Osteoblast (primary cell): ENCODE measurements at regions not wholly inside any gene's neighbourhood (a gene's known extent, or its start where the extent isn't known, plus 50 kb on each side); places are given as distances from the start of the nearest gene placed in this dataset.

Experiments used
- DNase-seq: peaks from one replicate; pipeline ENCODE4 v3.0.0; 2011; ENCODE audit warnings: low spot score, mixed read lengths; ENCODE audit not compliant: insufficient read length; ENCODE audit errors: missing footprints
- H2AFZ ChIP-seq: 2 replicates; pipeline ENCODE4 v1.6.0; 2011; ENCODE audit warnings: mild to moderate bottlenecking, low read length
- H3K27ac ChIP-seq: 2 replicates; pipeline ENCODE4 v1.5.1; 2011; ENCODE audit warnings: mild to moderate bottlenecking, low read depth, low read length, moderate library complexity
- H3K27me3 ChIP-seq: 2 replicates; pipeline ENCODE4 v1.6.0; 2012; ENCODE audit warnings: mild to moderate bottlenecking, control low read depth, inconsistent platforms, low read length, moderate library complexity; ENCODE audit not compliant: insufficient read depth
- H3K36me3 ChIP-seq: 2 replicates; pipeline ENCODE4 v1.5.1; 2011; ENCODE audit warnings: mild to moderate bottlenecking, low read length, control low read depth, moderate library complexity; ENCODE audit not compliant: insufficient read depth
- H3K4me1 ChIP-seq: 2 replicates; pipeline ENCODE4 v1.5.1; 2011; ENCODE audit warnings: mild to moderate bottlenecking, low read length, control low read depth, moderate library complexity; ENCODE audit not compliant: insufficient read depth
- H3K4me2 ChIP-seq: 2 replicates; pipeline ENCODE4 v1.6.0; 2011; ENCODE audit warnings: mild to moderate bottlenecking, low read length; ENCODE audit not compliant: insufficient read depth
- H3K4me3 ChIP-seq: fragments of 200-600 bp; sonication (generic); 3 replicates; pipeline ENCODE4 v1.5.1; 2012; ENCODE audit warnings: mild to moderate bottlenecking, low read length, inconsistent platforms; ENCODE audit not compliant: insufficient read depth
- H3K79me2 ChIP-seq: 2 replicates; pipeline ENCODE4 v1.6.0; 2012; ENCODE audit warnings: mild to moderate bottlenecking, low read length, control low read depth, inconsistent platforms; ENCODE audit not compliant: insufficient read depth
- H3K9me3 ChIP-seq: 2 replicates; pipeline ENCODE4 v1.5.1; 2011; ENCODE audit warnings: low read depth, low read length, control low read depth
- H4K20me1 ChIP-seq: 2 replicates; pipeline ENCODE4 v1.6.0; 2012; ENCODE audit warnings: mild to moderate bottlenecking, low read length, control low read depth; ENCODE audit not compliant: insufficient read depth
- CTCF ChIP-seq: IDR thresholded peaks from 2 replicates; pipeline ENCODE4 v1.5.1; 2011; ENCODE audit warnings: mild to moderate bottlenecking, low read depth, low read length, moderate library complexity; ENCODE audit errors: extremely low read depth

GRCh38 chr2:204203704-204204103 is 267.1 kb downstream of the ICOS start:
- no peak for DNase-seq
- Histone ChIP-seq H3K4me1 (no peaks in the 10 kb centered on the region), H2AFZ (no peak overlapping the region), H3K27me3 (peaks cover 3% of the 10 kb centered on the region), H3K9me3 (no peaks in the 10 kb centered on the region), H4K20me1 (no peaks in the 10 kb centered on the region), H3K4me3 (no peak overlapping the region), H3K36me3 (no peaks in the 10 kb centered on the region), H3K27ac (no peak overlapping the region), H3K79me2 (no peaks in the 10 kb centered on the region), H3K4me2 (no peak overlapping the region)
- no peak for TF ChIP-seq CTCF

- Histone ChIP-seq H3K79me2 (no peaks in the 10 kb centered on the region), H3K27ac (no peak overlapping the region), H4K20me1 (no peaks in the 10 kb centered on the region), H3K27me3 (peaks cover 3% of the 10 kb centered on the region), H3K9me3 (no peaks in the 10 kb centered on the region), H3K4me3 (no peak overlapping the region), H3K36me3 (no peaks in the 10 kb centered on the region), H3K4me2 (no peak overlapping the region), H3K4me1 (no peaks in the 10 kb centered on the region), H2AFZ (no peak overlapping the region)
- DNase-seq: no peak
- no peak for TF ChIP-seq CTCF
Observed at GRCh38 chr2:204205082-204205481, 268.5 kb downstream of the ICOS start.

- H3K27me3 ChIP-seq: peaks cover 3% of the 10 kb centered on the region
- H3K4me3 ChIP-seq: no peak overlapping the region
- no peaks in the 10 kb centered on the region for H3K4me1 ChIP-seq
- H3K79me2 ChIP-seq: no peaks in the 10 kb centered on the region
- DNase-seq: no peak
- H3K27ac ChIP-seq: no peak overlapping the region
- no peaks in the 10 kb centered on the region for H4K20me1 ChIP-seq
- TF ChIP-seq CTCF: no peak
- no peaks in the 10 kb centered on the region for H3K36me3 ChIP-seq
- H2AFZ ChIP-seq: no peak overlapping the region
- no peaks in the 10 kb centered on the region for H3K9me3 ChIP-seq
- no peak overlapping the region for H3K4me2 ChIP-seq
Observed at GRCh38 chr2:204205538-204205937, 269.0 kb downstream of the ICOS start.

GRCh38 chr2:204207866-204208265 is 271.3 kb downstream of the ICOS start:
- no peak overlapping the region for H2AFZ ChIP-seq
- no peak for DNase-seq
- no peak overlapping the region for H3K4me3 ChIP-seq
- no peak for TF ChIP-seq CTCF
- no peaks in the 10 kb centered on the region for H3K9me3 ChIP-seq
- peaks cover 3% of the 10 kb centered on the region for H3K27me3 ChIP-seq
- no peak overlapping the region for H3K27ac ChIP-seq
- no peak overlapping the region for H3K4me2 ChIP-seq
- no peaks in the 10 kb centered on the region for H3K36me3 ChIP-seq
- H3K4me1 ChIP-seq: no peaks in the 10 kb centered on the region
- no peaks in the 10 kb centered on the region for H3K79me2 ChIP-seq
- H4K20me1 ChIP-seq: no peaks in the 10 kb centered on the region
